Panc1 (cell line): ENCODE measurements at regions not wholly inside any gene's neighbourhood (a gene's known extent, or its start where the extent isn't known, plus 50 kb on each side); places are given as distances from the start of the nearest gene placed in this dataset.

Experiments
- ATAC-seq: fragments of 200-7000 bp; cut with Tn5 transposase; 2 replicates; pipeline ENCODE4 v1.9.1; 2020; ENCODE audit warnings: mild to moderate bottlenecking, moderate library complexity
- BruUV-seq: library from RNA; stranded (reverse); fragments of 400-500 nt; replicated peaks from 2 replicates; lab custom pipeline; 2021; lab: Mats Ljungman, UMichigan
- CTCF ChIA-PET: fragments of 300-600 bp; sonication (Branson Sonifier 250); formaldehyde crosslinking; loops from one replicate; lab custom pipeline; 2022; ENCODE audit warnings: antibody characterized with exemption; lab: Charles Lee
- POLR2A ChIA-PET: fragments of 300-600 bp; sonication (Branson Sonifier 250); formaldehyde crosslinking; loops from one replicate; lab custom pipeline; 2022; ENCODE audit warnings: antibody characterized with exemption; lab: Charles Lee
- DNase-seq: peaks from one replicate; pipeline ENCODE4 v3.0.0-alpha.2; 2010; ENCODE audit warnings: low read depth, low spot score
- H3K27ac ChIP-seq: 2 replicates; pipeline ENCODE4 v1.5.1; 2011; ENCODE audit warnings: mild to moderate bottlenecking, low read length, inconsistent platforms
- H3K27me3 ChIP-seq: fragments of 200-500 bp; sonication (Bioruptor generic); 2 replicates; pipeline ENCODE4 v1.6.0; 2014; ENCODE audit warnings: low read length, inconsistent platforms; ENCODE audit not compliant: control insufficient read depth, insufficient read depth
- H3K36me3 ChIP-seq: fragments of 200-500 bp; sonication (Bioruptor generic); 2 replicates; pipeline ENCODE4 v1.5.1; 2014; ENCODE audit warnings: inconsistent platforms, mild to moderate bottlenecking, low read length, moderate library complexity; ENCODE audit not compliant: control insufficient read depth, insufficient read depth
- H3K4me1 ChIP-seq: 2 replicates; pipeline ENCODE4 v1.5.1; 2011; ENCODE audit warnings: inconsistent platforms, mild to moderate bottlenecking, low read length, moderate library complexity; ENCODE audit not compliant: control insufficient read depth, insufficient read depth
- H3K4me3 ChIP-seq, 2 experiments: 2 replicates each; pipeline ENCODE4 v1.5.1; 2011 to 2012; ENCODE audit warnings: low read depth in 2 of 2, low read length in 2 of 2, mild to moderate bottlenecking in 2 of 2, inconsistent platforms in 1 of 2, moderate library complexity in 1 of 2
- H3K9me3 ChIP-seq: fragments of 200-500 bp; sonication (Bioruptor generic); 2 replicates; pipeline ENCODE4 v1.5.1; 2014; ENCODE audit warnings: low read depth, mild to moderate bottlenecking, inconsistent platforms, low read length, moderate library complexity; ENCODE audit not compliant: control insufficient read depth, insufficient read depth
- CTCF ChIP-seq: fragments of 450-650 bp; IDR thresholded peaks from 2 replicates; pipeline ENCODE4 v1.5.1; 2017; ENCODE audit warnings: mild to moderate bottlenecking
- POLR2AphosphoS5 ChIP-seq: IDR thresholded peaks from 2 replicates; pipeline ENCODE4 v1.6.1; 2012; ENCODE audit warnings: mild to moderate bottlenecking, low read depth, low read length, moderate library complexity
- SIN3A ChIP-seq: IDR thresholded peaks from 2 replicates; pipeline ENCODE4 v1.6.1; 2012; ENCODE audit warnings: low read depth, mild to moderate bottlenecking, low read length, moderate library complexity, borderline replicate concordance; ENCODE audit not compliant: insufficient read depth
- TCF7L2 ChIP-seq: IDR thresholded peaks from 2 replicates; pipeline ENCODE4 v1.6.1; 2011; ENCODE audit warnings: mild to moderate bottlenecking, low read depth, low read length, inconsistent platforms
- in situ Hi-C: cut with HindIII; loops from 2 replicates; pipeline ENCODE4 v1.10.0; 2016; ENCODE audit warnings: low sequenced_read_pairs, low pct_unique_long_range_greater_than_20kb
- intact Hi-C: fragments of 100-400 bp; cut with micrococcal nuclease; formaldehyde crosslinking; loops from one replicate; pipeline ENCODE4 v1.10.0; 2022; ENCODE audit not compliant: unreplicated experiment
- TF ChIP-seq, protein P1 (sequence below), 2 experiments: IDR thresholded peaks; 2 replicates each; pipeline ENCODE4 v1.6.1; 2011 to 2012; ENCODE audit warnings: low read depth in 2 of 2, control low read depth in 1 of 2, low read length in 1 of 2, mild to moderate bottlenecking in 1 of 2, moderate library complexity in 1 of 2; ENCODE audit not compliant: insufficient read depth in 1 of 2

- ChIA-PET POLR2A (interaction anchor here (0.5 kb wide), 1 partner anchor 287 kb away, joined by 3 read pairs; no protein-coding TSS in a partner anchor), CTCF (no interaction called here)
- H3K36me3 ChIP-seq = no peaks in the 10 kb centered on the region
- in situ Hi-C loops (no loop called here), intact Hi-C loops (no loop called here)
- H3K4me3 ChIP-seq = no peak overlapping the region
- no peaks in the 10 kb centered on the region for H3K9me3 ChIP-seq
- ATAC-seq = no peak
- H3K27ac ChIP-seq = no peak overlapping the region
- DNase-seq = no peak
- no peaks in the 10 kb centered on the region for H3K27me3 ChIP-seq
- H3K4me1 ChIP-seq = peaks cover 38% of the 10 kb centered on the region
- TF ChIP-seq CTCF = no peak
- no peak for TF ChIP-seq SIN3A
- TF ChIP-seq POLR2AphosphoS5 = no peak
- no peak for TF ChIP-seq TCF7L2
- TF ChIP-seq, protein P1, sequence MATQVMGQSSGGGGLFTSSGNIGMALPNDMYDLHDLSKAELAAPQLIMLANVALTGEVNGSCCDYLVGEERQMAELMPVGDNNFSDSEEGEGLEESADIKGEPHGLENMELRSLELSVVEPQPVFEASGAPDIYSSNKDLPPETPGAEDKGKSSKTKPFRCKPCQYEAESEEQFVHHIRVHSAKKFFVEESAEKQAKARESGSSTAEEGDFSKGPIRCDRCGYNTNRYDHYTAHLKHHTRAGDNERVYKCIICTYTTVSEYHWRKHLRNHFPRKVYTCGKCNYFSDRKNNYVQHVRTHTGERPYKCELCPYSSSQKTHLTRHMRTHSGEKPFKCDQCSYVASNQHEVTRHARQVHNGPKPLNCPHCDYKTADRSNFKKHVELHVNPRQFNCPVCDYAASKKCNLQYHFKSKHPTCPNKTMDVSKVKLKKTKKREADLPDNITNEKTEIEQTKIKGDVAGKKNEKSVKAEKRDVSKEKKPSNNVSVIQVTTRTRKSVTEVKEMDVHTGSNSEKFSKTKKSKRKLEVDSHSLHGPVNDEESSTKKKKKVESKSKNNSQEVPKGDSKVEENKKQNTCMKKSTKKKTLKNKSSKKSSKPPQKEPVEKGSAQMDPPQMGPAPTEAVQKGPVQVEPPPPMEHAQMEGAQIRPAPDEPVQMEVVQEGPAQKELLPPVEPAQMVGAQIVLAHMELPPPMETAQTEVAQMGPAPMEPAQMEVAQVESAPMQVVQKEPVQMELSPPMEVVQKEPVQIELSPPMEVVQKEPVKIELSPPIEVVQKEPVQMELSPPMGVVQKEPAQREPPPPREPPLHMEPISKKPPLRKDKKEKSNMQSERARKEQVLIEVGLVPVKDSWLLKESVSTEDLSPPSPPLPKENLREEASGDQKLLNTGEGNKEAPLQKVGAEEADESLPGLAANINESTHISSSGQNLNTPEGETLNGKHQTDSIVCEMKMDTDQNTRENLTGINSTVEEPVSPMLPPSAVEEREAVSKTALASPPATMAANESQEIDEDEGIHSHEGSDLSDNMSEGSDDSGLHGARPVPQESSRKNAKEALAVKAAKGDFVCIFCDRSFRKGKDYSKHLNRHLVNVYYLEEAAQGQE (IDR thresholded peaks at IDR 0.05; ENCODE audit: insufficient read depth in 1 of 2, low read depth in 2 of 2, low read length in 1 of 2) = no peak
- BruUV-seq = no TSS peak
These were observed 68.0 kb downstream of the SLC25A47 start for GRCh38 chr14:100391173-100391572.

DNA sequence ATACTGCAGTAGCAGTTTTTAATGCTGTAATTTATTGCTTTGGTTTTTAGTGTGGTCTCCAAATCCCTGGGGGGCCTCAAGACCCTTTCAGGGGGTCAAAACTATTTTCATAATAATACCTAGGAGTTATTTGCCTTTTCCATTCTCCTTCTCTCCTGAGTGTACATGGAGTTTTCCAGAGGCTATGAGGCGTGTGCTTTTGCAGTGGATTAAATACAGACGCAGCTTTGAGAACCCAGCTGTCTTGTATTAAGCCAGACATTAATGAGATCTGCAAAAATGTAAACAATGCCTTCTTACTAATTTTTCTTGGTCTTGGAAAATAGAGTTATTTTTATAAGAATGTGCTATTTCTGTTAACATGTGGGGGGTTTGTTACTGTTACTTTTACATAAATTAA, 68.6 kb downstream of the SLC25A47 start:
- in situ Hi-C loops (no loop called here), intact Hi-C loops (no loop called here)
- DNase-seq (no peak), ATAC-seq (no peak)
- Histone ChIP-seq H3K4me1 (peaks cover 35% of the 10 kb centered on the region), H3K27me3 (no peaks in the 10 kb centered on the region), H3K4me3 (no peak overlapping the region), H3K9me3 (no peaks in the 10 kb centered on the region), H3K27ac (no peak overlapping the region), H3K36me3 (no peaks in the 10 kb centered on the region)
- no peak for TF ChIP-seq CTCF
- no peak for TF ChIP-seq SIN3A
- no peak for TF ChIP-seq POLR2AphosphoS5
- no peak for TF ChIP-seq TCF7L2
- TF ChIP-seq, protein P1 (IDR thresholded peaks at IDR 0.05; ENCODE audit: insufficient read depth in 1 of 2, low read depth in 2 of 2, low read length in 1 of 2) = no peak
- no TSS peak for BruUV-seq
- POLR2A ChIA-PET = no interaction called here
- CTCF ChIA-PET = no interaction called here
